Eye (tissue), 1 donor: ENCODE measurements at regions not wholly inside any gene's neighbourhood (a gene's known extent, or its start where the extent isn't known, plus 50 kb on each side); places are given as distances from the start of the nearest gene placed in this dataset.
A peak's percentile ranks its signal among the peaks of the same experiment; 100 is the strongest.
"Not testable (repeated sequence)": the region's sequence is repeated elsewhere in the genome, so short reads cannot be mapped to it uniquely, and the experiment has no call there.

Experiments used
- DNase-seq: peaks from one replicate; pipeline ENCODE4 v3.0.0-alpha.2; 2015

GRCh38 chrX:145881175-145881995 is 63.8 kb downstream of the SLITRK2 start:
- no peak for DNase-seq

DNA sequence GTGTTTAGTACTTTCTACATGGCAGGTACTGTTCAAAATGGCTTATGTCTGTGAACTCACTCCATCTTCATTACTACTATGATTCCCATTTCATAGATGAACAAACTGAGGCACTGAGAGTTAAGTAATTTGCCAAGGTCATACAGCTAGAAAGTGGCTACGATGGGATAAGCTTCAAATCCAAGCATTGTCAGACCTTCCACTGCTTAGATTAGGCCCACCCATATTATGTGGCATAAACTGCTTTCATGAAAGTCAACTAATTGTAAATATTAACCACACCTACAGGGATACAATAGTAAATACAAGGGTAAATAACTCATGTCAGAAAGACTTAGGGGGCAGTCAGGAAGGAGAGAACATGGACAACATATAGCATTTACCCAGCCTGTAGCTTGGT is 68.8 kb downstream of the SLITRK2 start:
- DNase-seq: no peak

DNA sequence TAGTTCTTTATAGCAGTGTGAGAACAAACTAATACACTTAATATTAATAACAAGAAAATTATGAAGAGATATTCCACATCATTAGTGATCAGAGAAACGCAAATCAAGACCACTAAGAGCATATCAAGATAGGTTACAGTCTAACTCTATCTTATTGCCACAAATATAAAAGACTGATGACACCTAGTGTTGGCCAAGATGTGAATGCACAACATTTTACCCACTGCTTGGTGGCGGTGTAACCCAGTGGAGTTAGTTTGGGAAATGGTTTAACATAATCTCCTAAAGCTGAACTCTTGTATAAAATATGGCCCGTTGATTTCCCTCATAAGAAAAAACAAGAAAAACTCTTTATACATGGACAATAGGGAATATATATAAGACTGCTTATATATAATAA is 92.4 kb downstream of the SLITRK2 start:
- no peak for DNase-seq

- no peak for DNase-seq
These were observed 101.8 kb downstream of the SLITRK2 start for GRCh38 chrX:145919400-145919799.

GRCh38 chrX:145923376-145923775 is 105.7 kb downstream of the SLITRK2 start:
- DNase-seq: no peak

- DNase-seq: no peak
These were observed 119.1 kb downstream of the SLITRK2 start for GRCh38 chrX:145936769-145937168.

DNA sequence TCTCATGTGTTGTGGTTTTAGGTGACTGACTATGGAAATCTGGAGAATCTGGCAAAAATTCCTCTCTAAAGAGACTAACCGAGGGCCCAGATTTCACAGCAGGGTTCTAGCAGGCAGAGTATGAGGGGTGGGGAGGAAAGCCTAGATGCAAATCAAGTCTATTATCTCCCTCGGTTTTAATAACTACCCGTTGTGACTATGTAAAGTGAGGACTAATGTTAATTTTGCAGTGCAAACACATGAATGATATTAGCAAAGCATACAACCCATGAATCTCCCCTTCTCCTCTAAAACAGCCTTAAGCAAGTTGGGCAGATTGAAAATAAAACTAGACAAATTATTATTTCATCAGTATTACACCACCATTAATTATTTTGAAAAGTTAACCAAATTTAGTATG is 131.4 kb downstream of the SLITRK2 start:
- no peak for DNase-seq

DNA sequence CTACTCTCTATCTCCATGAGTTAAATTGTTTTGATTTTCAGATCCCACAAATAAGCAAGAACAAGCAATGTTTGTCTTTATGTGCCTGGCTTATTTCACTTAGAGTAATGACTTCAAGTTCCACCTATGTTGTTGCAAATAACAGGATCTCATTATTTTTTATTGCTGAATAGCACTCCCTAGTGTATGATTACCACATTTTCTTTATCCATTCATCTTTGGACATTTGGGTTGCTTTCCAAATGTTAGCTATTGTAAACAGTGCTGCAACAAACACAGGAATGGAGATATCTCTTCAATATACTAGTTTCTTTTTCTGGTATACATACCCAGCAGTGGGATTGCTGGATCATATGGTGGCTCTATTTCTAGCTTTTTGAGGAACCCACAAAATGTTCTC is 136.0 kb downstream of the SLITRK2 start:
- DNase-seq: no peak

- DNase-seq: no peak
These were observed 172.4 kb downstream of the SLITRK2 start for GRCh38 chrX:145990051-145990450.

DNA sequence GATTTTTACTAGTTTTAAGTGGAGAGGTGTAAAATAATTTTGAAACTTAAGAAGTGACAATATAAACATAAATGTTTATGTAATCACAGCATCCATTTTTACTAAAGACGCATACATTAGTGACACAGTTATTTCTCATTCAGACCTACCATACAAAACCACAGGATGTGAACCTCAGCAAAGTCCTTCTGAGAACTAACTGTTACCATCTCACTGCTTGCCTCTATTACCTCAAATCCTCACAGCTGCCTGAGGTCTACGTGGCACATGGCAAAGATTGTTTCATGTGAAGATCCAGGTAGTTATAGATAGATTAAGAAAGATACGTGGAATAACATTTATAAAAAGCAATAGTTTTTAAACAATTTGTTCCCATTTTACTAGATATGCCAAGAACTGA is 189.0 kb downstream of the SLITRK2 start:
- DNase-seq: no peak

GRCh38 chrX:146036000-146036399 is 218.4 kb downstream of the SLITRK2 start:
- no peak for DNase-seq

DNA sequence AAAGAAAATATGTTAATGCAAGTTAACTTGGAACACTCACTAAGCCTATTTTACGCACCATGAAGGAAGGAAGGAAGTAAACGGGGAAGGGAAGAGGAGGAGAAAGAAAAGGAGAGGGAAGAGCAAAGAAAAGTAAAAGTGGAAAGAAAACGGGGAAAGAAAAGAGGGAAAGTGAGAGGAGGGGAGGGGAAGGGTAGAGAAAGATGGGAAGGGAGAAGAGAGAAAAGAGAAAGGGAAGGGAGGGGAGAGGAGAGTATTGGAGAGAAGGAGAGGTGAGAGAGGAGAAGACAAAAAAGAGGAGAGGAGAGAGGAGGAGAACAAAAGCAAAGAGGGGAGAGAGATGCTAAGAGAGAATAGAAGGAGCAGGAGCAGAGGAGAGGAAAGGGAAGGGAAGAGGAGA is 224.1 kb downstream of the SLITRK2 start:
- no peak for DNase-seq

GRCh38 chrX:146046011-146046715 is 228.5 kb downstream of the SLITRK2 start:
- DNase-seq: not testable (repeated sequence)

- DNase-seq: not testable (repeated sequence)
These were observed 231.9 kb downstream of the SLITRK2 start for GRCh38 chrX:146049568-146049967.

- no peak for DNase-seq
These were observed 236.7 kb downstream of the SLITRK2 start for GRCh38 chrX:146054311-146054710.

DNA sequence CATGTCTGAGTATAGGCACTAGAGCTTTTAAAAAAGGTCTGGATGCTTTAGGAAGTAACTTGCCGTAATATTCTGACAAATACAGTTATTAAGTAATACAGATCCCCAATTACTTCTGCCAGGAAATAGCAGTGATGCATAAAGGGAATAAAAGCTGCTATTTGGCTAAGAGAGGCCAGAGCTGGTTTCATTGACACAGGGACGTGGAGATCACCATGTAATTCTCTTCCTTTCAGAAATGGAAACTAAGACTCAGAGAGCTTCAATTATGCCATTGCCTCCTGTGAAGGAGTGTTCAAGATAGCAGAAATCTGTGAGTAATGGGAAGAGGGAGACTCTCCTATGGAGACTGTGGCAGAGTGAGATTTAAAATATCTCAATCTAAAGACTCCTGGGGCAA is 238.1 kb downstream of the SLITRK2 start:
- DNase-seq: peak; percentile 34

DNA sequence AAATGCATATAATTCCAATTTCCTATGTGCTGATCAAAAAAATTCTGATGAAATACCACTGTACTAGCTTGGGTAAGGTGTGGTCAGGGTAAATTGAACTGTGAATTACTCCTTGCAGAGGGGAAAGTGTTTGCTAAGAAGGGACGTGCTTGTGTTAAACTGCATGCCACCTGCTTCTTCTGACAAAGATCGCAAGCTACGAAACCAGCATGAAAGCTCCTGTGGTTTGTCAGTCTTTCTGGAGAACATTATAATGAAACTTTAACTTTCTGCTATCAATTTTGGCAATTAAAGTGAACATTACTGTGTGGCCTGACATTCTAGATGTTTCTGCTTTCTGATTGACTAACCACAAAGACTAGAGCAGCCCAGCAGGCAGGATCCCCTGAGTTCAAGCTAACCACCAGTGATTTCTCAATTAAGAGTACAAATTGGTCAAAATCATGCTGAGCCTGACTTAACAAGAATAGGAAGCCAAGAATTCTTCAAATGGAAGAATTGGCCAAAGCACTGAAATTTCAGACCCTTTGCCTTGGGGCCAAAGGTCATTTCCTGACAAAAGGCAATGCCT is 239.0 kb downstream of the SLITRK2 start:
- peak; percentile 47 for DNase-seq

GRCh38 chrX:146064156-146064555 is 246.5 kb downstream of the SLITRK2 start:
- DNase-seq: peak; percentile 30

DNA sequence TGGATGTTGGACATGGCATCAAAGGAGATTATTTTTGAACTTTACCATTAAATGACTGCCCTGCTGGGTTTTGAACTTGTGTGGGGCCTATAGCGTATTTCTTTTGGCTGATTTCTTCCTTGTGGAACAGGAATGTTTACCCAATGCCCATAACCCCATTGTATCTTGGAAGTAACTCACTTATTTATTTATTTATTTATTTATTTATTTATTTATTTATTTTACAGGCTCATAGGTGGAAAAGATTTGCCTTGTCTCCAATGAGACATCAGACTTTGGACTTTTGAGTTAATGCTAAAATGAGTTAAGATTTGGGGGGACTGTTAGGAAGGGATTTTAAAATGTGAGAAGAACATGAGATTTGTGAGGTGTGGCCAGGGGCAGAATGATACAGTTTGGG is 273.1 kb downstream of the SLITRK2 start:
- DNase-seq: no peak

DNA sequence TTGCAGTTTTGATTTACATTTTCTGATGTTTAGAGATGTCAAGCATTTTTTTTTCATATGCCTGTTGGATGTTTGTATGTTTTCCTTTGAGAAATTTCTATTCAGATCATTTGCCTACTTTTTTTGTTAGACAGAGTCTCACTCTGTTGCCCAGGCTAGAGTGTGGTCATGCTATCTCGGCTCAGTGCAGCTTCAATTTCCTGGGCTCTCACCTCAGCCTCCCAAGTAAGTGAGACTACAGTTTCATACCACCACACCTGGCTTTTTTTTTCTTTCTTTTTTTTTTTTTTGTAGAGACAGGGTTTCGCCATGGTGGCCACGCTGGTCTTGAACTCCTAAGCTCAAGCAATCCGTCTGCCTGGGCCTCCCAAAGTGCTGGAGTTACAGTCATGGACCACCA is 291.7 kb downstream of the SLITRK2 start:
- DNase-seq: no peak

DNA sequence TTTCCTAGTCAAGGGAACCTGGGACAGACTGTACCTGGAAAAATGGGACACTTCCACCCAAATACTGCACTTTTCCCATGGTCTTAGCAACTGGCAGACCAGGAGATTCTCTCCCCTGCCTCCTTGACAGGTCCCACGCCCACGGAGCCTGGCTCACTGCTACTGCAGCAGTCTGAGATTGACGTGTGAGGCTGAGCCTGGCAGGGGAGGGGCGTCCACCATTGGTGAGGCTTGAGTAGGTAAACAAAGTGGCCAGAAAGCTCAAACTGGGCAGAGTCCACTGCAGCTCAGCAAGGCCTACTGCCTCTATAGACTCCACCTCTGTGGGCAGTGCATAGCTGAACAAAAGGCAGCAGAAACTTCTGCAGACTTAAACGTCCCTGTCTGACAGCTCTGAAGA is 301.4 kb downstream of the SLITRK2 start:
- not testable (repeated sequence) for DNase-seq

DNA sequence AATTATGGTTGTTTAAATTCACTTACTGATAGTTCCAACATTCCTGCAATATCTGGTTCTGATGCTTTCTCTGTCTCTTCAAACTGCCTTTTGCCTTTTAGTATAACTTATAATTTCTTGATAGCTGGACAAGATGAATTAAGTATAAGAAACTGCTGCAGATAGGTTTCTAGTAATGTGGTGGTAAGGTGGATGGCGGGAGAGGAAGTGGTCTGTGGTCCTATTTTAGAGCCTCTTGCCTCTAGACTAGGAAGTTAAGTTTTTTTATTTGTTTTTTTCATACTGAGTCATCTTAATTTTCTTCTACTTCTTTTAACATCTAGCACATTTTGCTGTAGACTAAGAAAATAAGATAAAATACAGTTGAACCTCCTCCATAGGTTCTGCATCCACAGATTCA is 310.0 kb downstream of the SLITRK2 start:
- DNase-seq: no peak

- DNase-seq: no peak
These were observed 323.6 kb downstream of the SLITRK2 start for GRCh38 chrX:146141221-146141620.

DNA sequence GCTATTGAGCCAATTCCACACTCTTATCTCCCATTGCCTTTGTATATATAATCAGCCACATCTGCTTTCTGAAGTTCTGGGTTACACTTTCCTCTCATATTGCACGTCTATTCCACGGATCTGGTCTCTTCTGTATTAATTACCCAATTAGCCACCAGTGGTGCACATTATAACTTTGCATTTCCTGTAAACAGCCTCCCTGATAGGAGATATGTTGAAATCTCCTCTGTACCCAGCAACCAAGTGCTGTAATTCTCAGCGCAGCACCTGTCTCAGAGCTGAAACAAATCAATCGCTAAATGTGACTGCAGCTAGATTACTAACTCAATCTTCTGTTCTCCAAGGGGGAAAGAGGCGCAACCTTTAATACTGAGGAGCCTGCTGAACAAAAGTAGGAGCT is 326.4 kb downstream of the SLITRK2 start:
- DNase-seq: no peak
